H9 (cell line): ENCODE measurements at regions not wholly inside any gene's neighbourhood (a gene's known extent, or its start where the extent isn't known, plus 50 kb on each side); places are given as distances from the start of the nearest gene placed in this dataset.
"Not testable (repeated sequence)": the region's sequence is repeated elsewhere in the genome, so short reads cannot be mapped to it uniquely, and the experiment has no call there.

Experiments
- DNase-seq: peaks from one replicate; pipeline ENCODE4 v3.0.0-alpha.2; 2017
- H2AFZ ChIP-seq: one replicate; pipeline ENCODE4 v1.6.1; 2013; ENCODE audit warnings: mild to moderate bottlenecking, low read length, control low read depth, moderate library complexity
- H2AK5ac ChIP-seq: 2 replicates; pipeline ENCODE4 v1.6.1; 2013; ENCODE audit warnings: low read length, control low read depth, mixed read lengths; ENCODE audit not compliant: insufficient read length
- H2BK120ac ChIP-seq: one replicate; pipeline ENCODE4 v1.6.1; 2013; ENCODE audit warnings: low read depth, mild to moderate bottlenecking, low read length, control low read depth, inconsistent platforms; ENCODE audit not compliant: poor library complexity, severe bottlenecking
- H2BK12ac ChIP-seq: 2 replicates; pipeline ENCODE4 v1.6.1; 2013; ENCODE audit warnings: low read length, control low read depth, mixed read lengths, low read depth; ENCODE audit not compliant: insufficient read length
- H2BK15ac ChIP-seq: 2 replicates; pipeline ENCODE4 v1.6.1; 2013; ENCODE audit warnings: low read depth, low read length, control low read depth
- H2BK20ac ChIP-seq: one replicate; pipeline ENCODE4 v1.6.1; 2013; ENCODE audit warnings: low read depth, mild to moderate bottlenecking, low read length, control low read depth, inconsistent platforms; ENCODE audit not compliant: poor library complexity, severe bottlenecking
- H2BK5ac ChIP-seq: 2 replicates; pipeline ENCODE4 v1.6.1; 2013; ENCODE audit warnings: low read length, control low read depth, mixed read lengths; ENCODE audit not compliant: insufficient read length
- H3K14ac ChIP-seq: 2 replicates; pipeline ENCODE4 v1.6.1; 2013; ENCODE audit warnings: low read length, control low read depth; ENCODE audit not compliant: insufficient read depth
- H3K18ac ChIP-seq: 2 replicates; pipeline ENCODE4 v1.6.1; 2013; ENCODE audit warnings: low read depth, mild to moderate bottlenecking, mixed read lengths, low read length, control low read depth; ENCODE audit not compliant: insufficient read length
- H3K23ac ChIP-seq: 2 replicates; pipeline ENCODE4 v1.6.1; 2013; ENCODE audit warnings: low read length, control low read depth, mixed read lengths, low read depth; ENCODE audit not compliant: insufficient read length
- H3K23me2 ChIP-seq: 2 replicates; pipeline ENCODE4 v1.6.1; 2013; ENCODE audit warnings: low read depth, mild to moderate bottlenecking, mixed read lengths, low read length, control low read depth; ENCODE audit not compliant: insufficient read length, poor library complexity, severe bottlenecking
- H3K27ac ChIP-seq: 2 replicates; pipeline ENCODE4 v1.5.1; 2013; ENCODE audit warnings: low read length, control low read depth, mixed read lengths, low read depth; ENCODE audit not compliant: insufficient read length
- H3K27me3 ChIP-seq: 2 replicates; pipeline ENCODE4 v1.6.1; 2013; ENCODE audit warnings: low read length, control low read depth, inconsistent platforms; ENCODE audit not compliant: insufficient read depth
- H3K4ac ChIP-seq: 2 replicates; pipeline ENCODE4 v1.6.1; 2013; ENCODE audit warnings: low read depth, mild to moderate bottlenecking, control low read depth, inconsistent platforms, low read length, moderate library complexity
- H3K4me1 ChIP-seq: 2 replicates; pipeline ENCODE4 v1.6.1; 2013; ENCODE audit warnings: low read length, control low read depth, inconsistent platforms; ENCODE audit not compliant: insufficient read depth
- H3K4me2 ChIP-seq: 2 replicates; pipeline ENCODE4 v1.6.1; 2013; ENCODE audit warnings: low read length, control low read depth, mixed read lengths; ENCODE audit not compliant: insufficient read length, insufficient read depth
- H3K56ac ChIP-seq: 2 replicates; pipeline ENCODE4 v1.6.1; 2013; ENCODE audit warnings: low read depth, mild to moderate bottlenecking, mixed read lengths, low read length, control low read depth; ENCODE audit not compliant: insufficient read length
- H3K79me1 ChIP-seq: 2 replicates; pipeline ENCODE4 v1.6.1; 2013; ENCODE audit warnings: low read depth, mild to moderate bottlenecking, moderate library complexity, low read length, control low read depth, inconsistent platforms; ENCODE audit not compliant: insufficient read depth, poor library complexity, severe bottlenecking
- H3K79me2 ChIP-seq: 2 replicates; pipeline ENCODE4 v1.6.1; 2013; ENCODE audit warnings: low read length, control low read depth, inconsistent platforms; ENCODE audit not compliant: insufficient read depth
- H3K9ac ChIP-seq: 2 replicates; pipeline ENCODE4 v1.6.1; 2013; ENCODE audit warnings: low read length, control low read depth, mixed read lengths; ENCODE audit not compliant: insufficient read length; ENCODE audit errors: extremely low read depth
- H3K9me3 ChIP-seq: one replicate; pipeline ENCODE4 v1.6.1; 2013; ENCODE audit warnings: low read depth, low read length, inconsistent platforms; ENCODE audit not compliant: control insufficient read depth
- H3T11ph ChIP-seq: one replicate; pipeline ENCODE4 v1.6.1; 2013; ENCODE audit warnings: mild to moderate bottlenecking, low read length, control low read depth, inconsistent platforms
- H4K20me1 ChIP-seq: one replicate; pipeline ENCODE4 v1.6.1; 2013; ENCODE audit not compliant: control insufficient read depth, insufficient read length, insufficient read depth
- H4K5ac ChIP-seq: 2 replicates; pipeline ENCODE4 v1.6.1; 2013; ENCODE audit warnings: low read depth, mild to moderate bottlenecking, mixed read lengths, low read length, control low read depth; ENCODE audit not compliant: insufficient read length
- H4K8ac ChIP-seq: replicated peaks from 2 replicates; pipeline ENCODE4 v1.6.1; 2013; ENCODE audit warnings: low read length, control low read depth, mixed read lengths, low read depth; ENCODE audit not compliant: insufficient read length
- H4K91ac ChIP-seq: 2 replicates; pipeline ENCODE4 v1.6.1; 2013; ENCODE audit warnings: low read depth, mild to moderate bottlenecking, moderate library complexity, mixed read lengths, low read length, control low read depth; ENCODE audit not compliant: insufficient read length
- H3K27ac Mint-ChIP-seq, 3 experiments: 2 replicates in 2 of 3; 3 replicates in 1 of 3; pipeline ENCODE4 v1.8.0; 2020 to 2021; ENCODE audit warnings: mixed read lengths in 3 of 3, mild to moderate bottlenecking in 1 of 3, moderate library complexity in 1 of 3
- H3K27me3 Mint-ChIP-seq: 2 replicates; pipeline ENCODE4 v1.8.0; 2021; ENCODE audit warnings: low read depth, mild to moderate bottlenecking, moderate library complexity, mixed read lengths
- H3K36me3 Mint-ChIP-seq, 3 experiments: 2 replicates in 2 of 3; 3 replicates in 1 of 3; pipeline ENCODE4 v1.8.0; 2020 to 2021; ENCODE audit warnings: low read depth in 3 of 3, mixed read lengths in 3 of 3; ENCODE audit not compliant: insufficient read depth in 1 of 3
- H3K4me1 Mint-ChIP-seq, 2 experiments: 2 replicates each; pipeline ENCODE4 v1.8.0; 2020; ENCODE audit warnings: mixed read lengths in 2 of 2
- H3K4me3 Mint-ChIP-seq, 2 experiments: 2 replicates in 1 of 2; 3 replicates in 1 of 2; pipeline ENCODE4 v1.8.0; 2020 to 2021; ENCODE audit warnings: mild to moderate bottlenecking in 2 of 2, mixed read lengths in 2 of 2, moderate library complexity in 1 of 2
- H3K9me3 Mint-ChIP-seq, 2 experiments: 2 replicates in 1 of 2; 3 replicates in 1 of 2; pipeline ENCODE4 v1.8.0; 2020; ENCODE audit warnings: mild to moderate bottlenecking in 2 of 2, mixed read lengths in 2 of 2, moderate library complexity in 1 of 2
- CTCF ChIP-seq: fragments of 200-600 bp; sonication (generic); conservative IDR thresholded peaks from 3 replicates; pipeline ENCODE4 v1.8.0; 2021; ENCODE audit warnings: antibody characterized with exemption, mild to moderate bottlenecking
- WGBS: extraction: QIAGEN DNeasy Blood & Tissue Kit; methylation state at CpG from one replicate; pipeline ENCODE4 v1.1.7; 2013; ENCODE audit warnings: missing lambda C conversion rate, low lambda C conversion rate, mixed read lengths; ENCODE audit not compliant: insufficient read length; ENCODE audit errors: extremely low coverage; 5-methylcytosine and 5-hydroxymethylcytosine counted together

DNA sequence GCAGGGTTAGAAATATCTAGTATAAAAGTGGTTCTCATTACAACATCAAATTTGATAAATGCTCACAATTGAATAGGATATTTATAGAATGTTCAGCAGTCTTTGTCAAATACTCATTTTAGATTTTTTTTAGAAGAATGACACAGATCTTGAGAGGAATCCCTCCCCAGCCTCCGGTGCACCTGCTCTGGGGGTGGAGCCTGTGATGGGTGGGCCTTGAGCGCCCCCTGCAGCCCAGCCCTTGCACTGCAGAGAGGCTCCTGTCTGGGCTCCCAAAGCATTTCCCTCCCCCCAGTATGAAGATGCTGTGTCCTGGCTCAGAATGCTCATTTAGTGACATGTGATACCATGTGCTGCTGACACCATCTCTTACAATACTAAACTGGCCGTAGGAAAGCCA, 792.3 kb downstream of the TMEM121 start:
- Histone ChIP-seq H3K4me1 (no peaks in the 10 kb centered on the region), H3K4ac (no peak overlapping the region), H3K18ac (no peak overlapping the region), H2AFZ (no peak overlapping the region), H3K9me3 (peaks cover 87% of the 10 kb centered on the region), H3T11ph (no peak overlapping the region), H4K20me1 (no peaks in the 10 kb centered on the region), H4K8ac (no peak overlapping the region), H2BK15ac (no peak overlapping the region), H3K4me2 (no peak overlapping the region), H2BK5ac (no peak overlapping the region), H3K14ac (no peak overlapping the region), H4K5ac (no peak overlapping the region), H4K91ac (no peak overlapping the region), H3K9ac (no peak overlapping the region), H2BK20ac (no peak overlapping the region), H2BK12ac (no peak overlapping the region), H2BK120ac (no peak overlapping the region), H3K23me2 (no peaks in the 10 kb centered on the region), H3K27ac (no peak overlapping the region), H3K56ac (no peak overlapping the region), H3K23ac (no peak overlapping the region), H3K27me3 (no peaks in the 10 kb centered on the region), H2AK5ac (no peak overlapping the region), H3K79me2 (no peaks in the 10 kb centered on the region), H3K79me1 (no peaks in the 10 kb centered on the region)
- no CpG with 5 or more reads among the region's 3 CpGs for WGBS
- Mint-ChIP-seq H3K9me3 (peaks cover 98 to 99% of the 10 kb centered on the region in 2 experiments), H3K27me3 (no peaks in the 10 kb centered on the region; the same call in 1 of the 2 replicates), H3K27ac (no peak overlapping the region), H3K4me1 (no peaks in the 10 kb centered on the region), H3K4me3 (no peak overlapping the region), H3K36me3 (peaks cover 4 to 27% (median 7%) of the 10 kb centered on the region in 3 experiments)
- no peak for DNase-seq
- no peak for TF ChIP-seq CTCF

DNA sequence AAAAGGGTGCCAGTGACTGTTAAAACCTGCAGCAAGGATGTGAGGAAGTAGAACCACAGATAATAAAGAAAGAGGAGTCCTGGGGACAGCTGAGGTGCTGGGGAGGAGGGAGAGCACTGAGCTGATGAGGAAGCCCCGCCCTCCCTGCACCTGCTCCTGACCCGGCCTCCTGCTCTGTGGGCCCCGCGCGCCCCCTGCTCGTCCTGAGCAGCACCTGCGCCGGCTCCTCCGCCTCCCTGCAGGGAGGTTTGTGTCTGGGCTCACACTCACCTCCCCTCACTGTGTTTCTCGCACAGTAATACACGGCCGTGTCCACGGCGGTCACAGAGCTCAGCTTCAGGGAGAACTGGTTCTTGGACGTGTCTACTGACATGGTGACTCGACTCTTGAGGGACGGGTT, 797.6 kb downstream of the TMEM121 start:
- not testable (repeated sequence) for H2AK5ac ChIP-seq, H3K23ac ChIP-seq, H3K4ac ChIP-seq, H4K91ac ChIP-seq, H3T11ph ChIP-seq, H3K56ac ChIP-seq, H4K20me1 ChIP-seq, H3K4me3 Mint-ChIP-seq, H3K4me1 ChIP-seq, H3K9ac ChIP-seq, H2BK12ac ChIP-seq, H3K18ac ChIP-seq, H2BK5ac ChIP-seq, H3K23me2 ChIP-seq, H3K27me3 Mint-ChIP-seq, H2BK20ac ChIP-seq, H3K4me1 Mint-ChIP-seq, H4K8ac ChIP-seq, H4K5ac ChIP-seq, H3K79me2 ChIP-seq, H3K4me2 ChIP-seq, H3K27ac Mint-ChIP-seq, H3K27me3 ChIP-seq, DNase-seq, H2BK15ac ChIP-seq, H2AFZ ChIP-seq, H2BK120ac ChIP-seq, H3K14ac ChIP-seq, H3K27ac ChIP-seq, H3K79me1 ChIP-seq
- H3K9me3 ChIP-seq: peaks cover 93% of the 10 kb centered on the region
- Mint-ChIP-seq H3K9me3 (peaks cover 97 to 99% of the 10 kb centered on the region in 2 experiments), H3K36me3 (peaks cover 22 to 50% (median 23%) of the 10 kb centered on the region in 3 experiments; a peak in 6 of 7 replicates)
- no CpG with 5 or more reads among the region's 17 CpGs for WGBS
